IMR-90 (cell line): ENCODE measurements at regions not wholly inside any gene's neighbourhood (a gene's known extent, or its start where the extent isn't known, plus 50 kb on each side); places are given as distances from the start of the nearest gene placed in this dataset.
"Not testable (repeated sequence)": the region's sequence is repeated elsewhere in the genome, so short reads cannot be mapped to it uniquely, and the experiment has no call there.

Experiments used
- CEBPB ChIP-seq: IDR thresholded peaks from 2 replicates; pipeline ENCODE4 v1.6.1; 2012; ENCODE audit warnings: low read depth, low read length, improper control_type of control experiment
- FOS ChIP-seq: fragments of 150-350 bp; IDR thresholded peaks from 2 replicates; pipeline ENCODE4 v1.6.1; 2016; ENCODE audit warnings: low read depth, low read length
- POLR2A ChIP-seq: IDR thresholded peaks from 2 replicates; pipeline ENCODE4 v1.6.1; 2012; ENCODE audit warnings: mild to moderate bottlenecking, low read depth, low read length
- RFX5 ChIP-seq: IDR thresholded peaks from 2 replicates; pipeline ENCODE4 v1.8.0; 2012; ENCODE audit warnings: low read depth, mild to moderate bottlenecking, low read length, moderate library complexity
- SMC3 ChIP-seq: fragments of 150-350 bp; IDR thresholded peaks from 2 replicates; pipeline ENCODE4 v1.6.1; 2016; ENCODE audit warnings: low read depth, mild to moderate bottlenecking, antibody characterized with exemption, low read length, moderate library complexity
- TF ChIP-seq, protein P1 (sequence below): conservative IDR thresholded peaks from 2 replicates; pipeline ENCODE4 v1.5.1; 2012; ENCODE audit warnings: mild to moderate bottlenecking, low read depth, low read length, improper control_type of control experiment
- TF ChIP-seq, protein P2 (sequence below): fragments of 150-350 bp; IDR thresholded peaks from 2 replicates; pipeline ENCODE4 v1.6.1; 2017; ENCODE audit warnings: mild to moderate bottlenecking, antibody characterized with exemption, low read length, low read depth

DNA sequence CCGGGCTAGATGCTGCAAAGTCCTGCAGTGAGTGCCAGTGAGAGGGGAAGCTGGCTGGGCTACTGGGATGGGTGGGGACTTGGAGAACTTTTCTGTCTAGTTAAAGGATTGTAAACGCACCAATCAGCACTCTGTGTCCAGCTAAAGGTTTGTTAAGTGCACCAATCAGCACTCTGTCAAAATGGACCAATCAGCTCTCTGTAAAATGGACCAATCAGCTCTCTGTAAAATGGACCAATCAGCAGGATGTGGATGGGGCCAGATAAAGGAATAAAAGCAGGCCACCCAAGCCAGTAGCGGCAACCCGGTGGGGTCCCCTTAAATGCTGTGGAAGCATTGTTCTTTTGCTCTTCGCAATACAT is 318.2 kb downstream of the RAPGEF2 start:
- not testable (repeated sequence) for TF ChIP-seq SMC3, POLR2A, FOS, RFX5, CEBPB
- TF ChIP-seq, protein P1, sequence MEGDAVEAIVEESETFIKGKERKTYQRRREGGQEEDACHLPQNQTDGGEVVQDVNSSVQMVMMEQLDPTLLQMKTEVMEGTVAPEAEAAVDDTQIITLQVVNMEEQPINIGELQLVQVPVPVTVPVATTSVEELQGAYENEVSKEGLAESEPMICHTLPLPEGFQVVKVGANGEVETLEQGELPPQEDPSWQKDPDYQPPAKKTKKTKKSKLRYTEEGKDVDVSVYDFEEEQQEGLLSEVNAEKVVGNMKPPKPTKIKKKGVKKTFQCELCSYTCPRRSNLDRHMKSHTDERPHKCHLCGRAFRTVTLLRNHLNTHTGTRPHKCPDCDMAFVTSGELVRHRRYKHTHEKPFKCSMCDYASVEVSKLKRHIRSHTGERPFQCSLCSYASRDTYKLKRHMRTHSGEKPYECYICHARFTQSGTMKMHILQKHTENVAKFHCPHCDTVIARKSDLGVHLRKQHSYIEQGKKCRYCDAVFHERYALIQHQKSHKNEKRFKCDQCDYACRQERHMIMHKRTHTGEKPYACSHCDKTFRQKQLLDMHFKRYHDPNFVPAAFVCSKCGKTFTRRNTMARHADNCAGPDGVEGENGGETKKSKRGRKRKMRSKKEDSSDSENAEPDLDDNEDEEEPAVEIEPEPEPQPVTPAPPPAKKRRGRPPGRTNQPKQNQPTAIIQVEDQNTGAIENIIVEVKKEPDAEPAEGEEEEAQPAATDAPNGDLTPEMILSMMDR, result not testable (repeated sequence)
- TF ChIP-seq, protein P2, sequence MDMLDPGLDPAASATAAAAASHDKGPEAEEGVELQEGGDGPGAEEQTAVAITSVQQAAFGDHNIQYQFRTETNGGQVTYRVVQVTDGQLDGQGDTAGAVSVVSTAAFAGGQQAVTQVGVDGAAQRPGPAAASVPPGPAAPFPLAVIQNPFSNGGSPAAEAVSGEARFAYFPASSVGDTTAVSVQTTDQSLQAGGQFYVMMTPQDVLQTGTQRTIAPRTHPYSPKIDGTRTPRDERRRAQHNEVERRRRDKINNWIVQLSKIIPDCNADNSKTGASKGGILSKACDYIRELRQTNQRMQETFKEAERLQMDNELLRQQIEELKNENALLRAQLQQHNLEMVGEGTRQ, result not testable (repeated sequence)
